ENCODE measurements at regions not wholly inside any gene's neighbourhood (a gene's known extent, or its start where the extent isn't known, plus 50 kb on each side); places are given as distances from the start of the nearest gene placed in this dataset.

GRCh38 chr16:48932216-48932855, 322.4 kb upstream of the N4BP1 start:
- no peak for DNase-seq (ENCODE audit: low read depth)
- no peak overlapping the region for H3K4me3 ChIP-seq (ENCODE audit: low read depth, low read length)
- no peak for TF ChIP-seq CTCF (IDR thresholded peaks at IDR 0.05; ENCODE audit: control insufficient read depth, extremely low read depth, insufficient read depth)

- DNase-seq (ENCODE audit: low read depth): no peak
- no peak overlapping the region for H3K4me3 ChIP-seq (ENCODE audit: low read depth, low read length)
- TF ChIP-seq CTCF (IDR thresholded peaks at IDR 0.05; ENCODE audit: control insufficient read depth, extremely low read depth, insufficient read depth): no peak
These were observed 321.1 kb upstream of the N4BP1 start for GRCh38 chr16:48930951-48931553.

- H3K4me3 ChIP-seq (ENCODE audit: low read depth, low read length): no peak overlapping the region
- DNase-seq (ENCODE audit: low read depth): no peak
- TF ChIP-seq CTCF (IDR thresholded peaks at IDR 0.05; ENCODE audit: control insufficient read depth, extremely low read depth, insufficient read depth): no peak
These were observed 309.8 kb upstream of the N4BP1 start for GRCh38 chr16:48919791-48920190.

- H3K4me3 ChIP-seq (ENCODE audit: low read depth, low read length): no peak overlapping the region
- no peak for TF ChIP-seq CTCF (IDR thresholded peaks at IDR 0.05; ENCODE audit: control insufficient read depth, extremely low read depth, insufficient read depth)
- DNase-seq (ENCODE audit: low read depth): peak; percentile 2
These were observed 308.7 kb upstream of the N4BP1 start for GRCh38 chr16:48918520-48919258.

GRCh38 chr16:48916566-48916965, 306.6 kb upstream of the N4BP1 start:
- no peak for TF ChIP-seq CTCF (IDR thresholded peaks at IDR 0.05; ENCODE audit: control insufficient read depth, extremely low read depth, insufficient read depth)
- H3K4me3 ChIP-seq (ENCODE audit: low read depth, low read length): no peak overlapping the region
- DNase-seq (ENCODE audit: low read depth): no peak

- H3K4me3 ChIP-seq (ENCODE audit: low read depth, low read length): no peak overlapping the region
- TF ChIP-seq CTCF (IDR thresholded peaks at IDR 0.05; ENCODE audit: control insufficient read depth, extremely low read depth, insufficient read depth): no peak
- DNase-seq (ENCODE audit: low read depth): no peak
These were observed 304.1 kb upstream of the N4BP1 start for GRCh38 chr16:48914070-48914469.
